ENCODE measurements at regions not wholly inside any gene's neighbourhood (a gene's known extent, or its start where the extent isn't known, plus 50 kb on each side); places are given as distances from the start of the nearest gene placed in this dataset.

DNA sequence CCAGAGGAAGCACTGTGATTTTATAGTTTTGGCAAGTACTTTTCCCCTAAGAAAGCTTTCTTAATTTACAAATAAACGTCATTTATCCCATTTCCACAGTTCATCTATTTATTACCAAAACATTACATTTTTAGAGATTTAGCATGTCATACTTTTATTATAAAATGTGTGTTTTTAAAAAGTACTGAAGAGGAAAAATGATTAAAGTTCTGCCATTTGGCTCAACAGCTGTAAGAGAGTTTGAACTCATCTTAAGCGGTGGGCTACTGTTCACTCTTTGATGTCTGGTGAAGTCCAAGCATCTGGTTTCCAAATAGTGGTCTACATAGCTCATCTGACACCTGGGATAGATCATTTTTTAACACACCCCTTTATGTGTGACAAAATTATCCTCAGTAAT is 51.3 kb upstream of the TANC1 start:
- Mint-ChIP-seq H3K9me3 (ENCODE audit: unreplicated experiment) (no peaks in the 10 kb centered on the region), H3K4me1 (ENCODE audit: unreplicated experiment) (peaks cover 7% of the 10 kb centered on the region), H3K36me3 (ENCODE audit: unreplicated experiment) (peaks cover 1% of the 10 kb centered on the region), H3K4me3 (ENCODE audit: unreplicated experiment) (no peak overlapping the region), H3K27ac (ENCODE audit: unreplicated experiment) (no peak overlapping the region), H3K27me3 (ENCODE audit: unreplicated experiment) (no peaks in the 10 kb centered on the region)
- TF ChIP-seq, protein P1, sequence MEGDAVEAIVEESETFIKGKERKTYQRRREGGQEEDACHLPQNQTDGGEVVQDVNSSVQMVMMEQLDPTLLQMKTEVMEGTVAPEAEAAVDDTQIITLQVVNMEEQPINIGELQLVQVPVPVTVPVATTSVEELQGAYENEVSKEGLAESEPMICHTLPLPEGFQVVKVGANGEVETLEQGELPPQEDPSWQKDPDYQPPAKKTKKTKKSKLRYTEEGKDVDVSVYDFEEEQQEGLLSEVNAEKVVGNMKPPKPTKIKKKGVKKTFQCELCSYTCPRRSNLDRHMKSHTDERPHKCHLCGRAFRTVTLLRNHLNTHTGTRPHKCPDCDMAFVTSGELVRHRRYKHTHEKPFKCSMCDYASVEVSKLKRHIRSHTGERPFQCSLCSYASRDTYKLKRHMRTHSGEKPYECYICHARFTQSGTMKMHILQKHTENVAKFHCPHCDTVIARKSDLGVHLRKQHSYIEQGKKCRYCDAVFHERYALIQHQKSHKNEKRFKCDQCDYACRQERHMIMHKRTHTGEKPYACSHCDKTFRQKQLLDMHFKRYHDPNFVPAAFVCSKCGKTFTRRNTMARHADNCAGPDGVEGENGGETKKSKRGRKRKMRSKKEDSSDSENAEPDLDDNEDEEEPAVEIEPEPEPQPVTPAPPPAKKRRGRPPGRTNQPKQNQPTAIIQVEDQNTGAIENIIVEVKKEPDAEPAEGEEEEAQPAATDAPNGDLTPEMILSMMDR (IDR thresholded peaks at IDR 0.05), result no peak
- DNase-seq (ENCODE audit: extremely low spot score, unreplicated experiment), result no peak

DNA sequence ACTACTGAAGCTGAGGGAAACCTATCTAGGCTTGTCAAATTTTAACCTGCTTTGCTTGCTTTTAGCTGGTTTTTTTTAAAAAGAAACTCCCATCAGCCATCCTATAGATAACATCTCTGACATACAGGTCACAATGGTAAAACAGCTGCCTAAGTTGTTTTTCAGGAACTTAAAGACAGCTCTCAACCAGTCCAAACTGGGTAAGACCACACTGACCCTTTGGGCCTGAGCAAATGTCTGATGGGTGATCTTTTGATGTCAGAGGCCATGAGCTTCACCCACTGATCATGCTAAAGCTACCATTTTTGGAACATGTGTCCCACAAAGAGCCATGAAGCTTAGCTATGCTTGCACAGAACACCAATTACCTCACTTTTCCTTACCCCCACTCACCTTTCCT is 50.0 kb upstream of the TANC1 start:
- Mint-ChIP-seq H3K4me3 (ENCODE audit: unreplicated experiment) (no peak overlapping the region), H3K27ac (ENCODE audit: unreplicated experiment) (no peak overlapping the region), H3K27me3 (ENCODE audit: unreplicated experiment) (no peaks in the 10 kb centered on the region), H3K9me3 (ENCODE audit: unreplicated experiment) (no peaks in the 10 kb centered on the region), H3K4me1 (ENCODE audit: unreplicated experiment) (peaks cover 20% of the 10 kb centered on the region), H3K36me3 (ENCODE audit: unreplicated experiment) (peaks cover 1% of the 10 kb centered on the region)
- TF ChIP-seq, protein P1 (IDR thresholded peaks at IDR 0.05), result no peak
- DNase-seq (ENCODE audit: extremely low spot score, unreplicated experiment), result no peak
